ENCODE measurements at regions not wholly inside any gene's neighbourhood (a gene's known extent, or its start where the extent isn't known, plus 50 kb on each side); places are given as distances from the start of the nearest gene placed in this dataset.

- TF ChIP-seq CTCF (IDR thresholded peaks at IDR 0.05), result no peak
- no peak for TF ChIP-seq POLR2A (IDR thresholded peaks at IDR 0.05)
These were observed 82.8 kb downstream of the COQ2 start for GRCh38 chr4:83201761-83202160.
